Cardiac muscle cell (in vitro differentiated cells and primary cell): ENCODE measurements at regions not wholly inside any gene's neighbourhood (a gene's known extent, or its start where the extent isn't known, plus 50 kb on each side); places are given as distances from the start of the nearest gene placed in this dataset.

Source experiments
- DNase-seq, 2 donors: peaks; one replicate each; pipeline versions ENCODE4 v3.0.0 to v3.0.0-alpha.2; 2010 to 2017; ENCODE audit warnings: low read depth in 1 of 2, low spot score in 1 of 2
- H3K27ac ChIP-seq: fragments of 200-600 bp; sonication (generic); 2 replicates; pipeline ENCODE4 v1.5.1; 2016
- H3K27me3 ChIP-seq: fragments of 200-600 bp; sonication (generic); 2 replicates; pipeline ENCODE4 v1.6.0; 2016; ENCODE audit warnings: control low read depth
- H3K36me3 ChIP-seq: fragments of 200-600 bp; sonication (generic); 2 replicates; pipeline ENCODE4 v1.5.1; 2016; ENCODE audit warnings: control low read depth
- H3K4me1 ChIP-seq: fragments of 200-600 bp; sonication (generic); 2 replicates; pipeline ENCODE4 v1.8.1; 2017; ENCODE audit warnings: low read depth, mild to moderate bottlenecking, mixed run types
- H3K4me3 ChIP-seq: fragments of 200-600 bp; sonication (generic); 2 replicates; pipeline ENCODE4 v1.5.1; 2016; ENCODE audit warnings: mild to moderate bottlenecking
- H3K9me3 ChIP-seq: fragments of 200-600 bp; sonication (generic); 2 replicates; pipeline ENCODE4 v1.5.1; 2017; ENCODE audit warnings: low read depth, mild to moderate bottlenecking, control low read depth
- TF ChIP-seq, protein P1 (sequence below): IDR thresholded peaks from 2 replicates; pipeline ENCODE4 v1.5.1; 2012; ENCODE audit warnings: low read depth, mild to moderate bottlenecking, low read length

DNA sequence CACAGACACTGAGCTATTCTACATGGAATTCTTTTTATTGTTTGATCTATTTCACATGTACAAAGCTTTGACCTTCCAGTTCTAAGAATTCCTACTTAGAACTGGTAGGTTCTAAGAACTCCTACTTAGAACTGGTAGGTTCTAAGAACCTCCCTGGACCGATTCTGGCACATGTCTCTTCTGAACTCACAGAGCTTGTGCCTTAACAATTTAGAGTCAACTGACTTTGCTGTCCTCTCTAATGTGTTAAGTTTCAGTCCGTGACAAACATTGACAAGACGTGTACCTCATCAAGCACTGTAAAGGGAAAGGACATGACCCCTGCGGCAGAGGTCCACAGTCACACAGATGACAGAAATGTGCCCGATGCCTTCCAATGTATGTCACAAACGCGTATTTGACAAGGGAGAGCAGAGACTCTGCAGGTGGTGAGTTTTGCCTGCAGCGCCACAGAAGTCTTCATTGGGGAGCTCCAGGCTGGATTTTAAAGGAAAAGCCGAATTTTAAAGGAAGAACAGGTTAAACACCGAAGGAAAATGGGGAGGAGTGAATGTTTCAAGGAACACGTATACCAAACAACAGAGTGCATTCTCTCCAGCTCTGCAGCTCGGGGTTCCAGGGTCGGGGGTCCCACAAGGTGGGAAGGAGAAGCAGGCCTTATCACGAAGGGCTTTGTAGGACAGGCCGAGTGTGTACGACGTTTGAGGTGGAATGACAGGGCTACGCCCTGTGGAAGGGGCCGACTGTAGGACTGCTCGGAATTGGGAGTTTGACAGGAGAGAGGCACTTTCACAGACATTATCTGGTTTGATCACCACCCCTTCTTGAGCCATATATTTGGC lies 161.1 kb upstream of the KLF14 start:
- Histone ChIP-seq H3K27ac (no peak overlapping the region), H3K27me3 (no peaks in the 10 kb centered on the region), H3K9me3 (no peaks in the 10 kb centered on the region), H3K36me3 (no peaks in the 10 kb centered on the region), H3K4me3 (no peak overlapping the region), H3K4me1 (no peaks in the 10 kb centered on the region)
- DNase-seq: no peak
- TF ChIP-seq, protein P1, sequence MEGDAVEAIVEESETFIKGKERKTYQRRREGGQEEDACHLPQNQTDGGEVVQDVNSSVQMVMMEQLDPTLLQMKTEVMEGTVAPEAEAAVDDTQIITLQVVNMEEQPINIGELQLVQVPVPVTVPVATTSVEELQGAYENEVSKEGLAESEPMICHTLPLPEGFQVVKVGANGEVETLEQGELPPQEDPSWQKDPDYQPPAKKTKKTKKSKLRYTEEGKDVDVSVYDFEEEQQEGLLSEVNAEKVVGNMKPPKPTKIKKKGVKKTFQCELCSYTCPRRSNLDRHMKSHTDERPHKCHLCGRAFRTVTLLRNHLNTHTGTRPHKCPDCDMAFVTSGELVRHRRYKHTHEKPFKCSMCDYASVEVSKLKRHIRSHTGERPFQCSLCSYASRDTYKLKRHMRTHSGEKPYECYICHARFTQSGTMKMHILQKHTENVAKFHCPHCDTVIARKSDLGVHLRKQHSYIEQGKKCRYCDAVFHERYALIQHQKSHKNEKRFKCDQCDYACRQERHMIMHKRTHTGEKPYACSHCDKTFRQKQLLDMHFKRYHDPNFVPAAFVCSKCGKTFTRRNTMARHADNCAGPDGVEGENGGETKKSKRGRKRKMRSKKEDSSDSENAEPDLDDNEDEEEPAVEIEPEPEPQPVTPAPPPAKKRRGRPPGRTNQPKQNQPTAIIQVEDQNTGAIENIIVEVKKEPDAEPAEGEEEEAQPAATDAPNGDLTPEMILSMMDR: no peak

DNA sequence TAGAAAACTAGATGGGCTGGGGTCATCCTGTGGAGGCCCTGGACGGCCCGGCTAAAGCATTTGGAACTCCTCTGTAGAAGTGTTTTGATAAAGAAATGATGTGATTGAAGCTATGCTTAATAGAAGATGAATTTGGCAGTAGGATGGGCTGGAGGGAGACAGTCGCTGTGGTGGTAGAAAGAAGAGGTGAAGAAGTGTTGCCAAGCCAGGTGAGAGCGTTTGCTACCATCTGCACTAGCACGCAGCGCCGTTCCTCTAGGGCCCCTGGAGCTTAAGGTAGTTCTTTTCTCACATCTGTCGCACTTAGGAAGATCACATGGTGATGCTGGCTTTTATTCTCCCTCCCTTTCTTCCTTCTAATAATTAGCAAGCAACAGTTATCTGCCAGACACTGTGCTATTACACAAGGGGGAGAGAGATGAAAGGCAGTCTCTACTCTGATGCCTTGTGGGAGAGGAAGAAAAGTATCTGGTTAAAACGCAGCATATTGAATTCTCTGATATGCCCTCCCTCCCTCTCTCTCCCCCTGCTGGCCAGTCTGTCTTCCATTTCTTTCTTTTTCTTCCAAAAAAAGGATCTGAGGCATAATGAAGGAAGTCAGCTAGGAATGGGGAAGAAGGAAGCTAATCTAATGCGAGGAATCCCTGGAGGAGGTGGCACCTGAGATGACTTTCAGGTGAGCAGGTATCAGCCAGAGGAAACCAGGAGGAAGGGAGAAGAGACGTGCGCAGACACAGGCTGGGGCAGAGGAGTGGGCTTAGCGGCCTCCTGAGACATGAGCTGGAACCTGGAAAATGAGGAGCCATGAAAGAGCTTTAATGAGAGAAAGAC lies 162.3 kb upstream of the KLF14 start:
- no peaks in the 10 kb centered on the region for H3K36me3 ChIP-seq
- no peaks in the 10 kb centered on the region for H3K9me3 ChIP-seq
- no peak overlapping the region for H3K27ac ChIP-seq
- H3K27me3 ChIP-seq: no peaks in the 10 kb centered on the region
- TF ChIP-seq, protein P1: peak; percentile 52
- H3K4me3 ChIP-seq: no peak overlapping the region
- DNase-seq: peak in 1 of 2 donors; percentile 61
- H3K4me1 ChIP-seq: no peaks in the 10 kb centered on the region

DNA sequence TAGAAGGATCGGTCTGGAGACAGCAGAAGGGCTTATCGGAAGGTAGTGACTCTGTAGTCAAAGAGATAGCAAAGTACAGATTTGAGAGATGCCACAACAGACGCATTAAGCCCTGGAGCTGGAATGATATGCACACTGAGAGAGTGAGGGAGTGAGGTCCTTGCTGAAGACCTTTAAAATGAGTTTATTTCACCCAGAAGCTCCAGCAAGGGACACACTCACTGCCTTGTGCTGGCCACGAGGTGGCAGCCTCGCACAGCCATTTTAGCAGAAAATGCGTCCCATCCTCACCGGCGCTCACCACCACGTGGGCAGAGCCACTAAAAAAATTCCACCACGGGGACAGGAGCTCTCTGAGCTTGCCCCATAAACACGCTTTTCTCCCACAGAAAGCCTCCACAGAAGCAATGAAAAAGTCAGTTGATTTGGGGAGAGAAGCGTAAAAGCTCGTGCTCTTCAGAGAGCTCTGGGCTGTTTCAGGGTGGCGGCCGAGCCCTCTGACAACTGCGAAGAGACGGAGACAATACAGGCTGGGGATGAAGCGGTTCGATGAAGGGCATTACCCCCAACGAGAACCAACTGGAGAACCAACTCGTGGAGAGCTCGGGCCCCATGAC lies 163.0 kb upstream of the KLF14 start:
- Histone ChIP-seq H3K9me3 (no peaks in the 10 kb centered on the region), H3K27ac (no peak overlapping the region), H3K4me1 (no peaks in the 10 kb centered on the region), H3K27me3 (no peaks in the 10 kb centered on the region), H3K4me3 (no peak overlapping the region), H3K36me3 (no peaks in the 10 kb centered on the region)
- DNase-seq: peak; percentile 69 to 89
- TF ChIP-seq, protein P1: peak; percentile 81

DNA sequence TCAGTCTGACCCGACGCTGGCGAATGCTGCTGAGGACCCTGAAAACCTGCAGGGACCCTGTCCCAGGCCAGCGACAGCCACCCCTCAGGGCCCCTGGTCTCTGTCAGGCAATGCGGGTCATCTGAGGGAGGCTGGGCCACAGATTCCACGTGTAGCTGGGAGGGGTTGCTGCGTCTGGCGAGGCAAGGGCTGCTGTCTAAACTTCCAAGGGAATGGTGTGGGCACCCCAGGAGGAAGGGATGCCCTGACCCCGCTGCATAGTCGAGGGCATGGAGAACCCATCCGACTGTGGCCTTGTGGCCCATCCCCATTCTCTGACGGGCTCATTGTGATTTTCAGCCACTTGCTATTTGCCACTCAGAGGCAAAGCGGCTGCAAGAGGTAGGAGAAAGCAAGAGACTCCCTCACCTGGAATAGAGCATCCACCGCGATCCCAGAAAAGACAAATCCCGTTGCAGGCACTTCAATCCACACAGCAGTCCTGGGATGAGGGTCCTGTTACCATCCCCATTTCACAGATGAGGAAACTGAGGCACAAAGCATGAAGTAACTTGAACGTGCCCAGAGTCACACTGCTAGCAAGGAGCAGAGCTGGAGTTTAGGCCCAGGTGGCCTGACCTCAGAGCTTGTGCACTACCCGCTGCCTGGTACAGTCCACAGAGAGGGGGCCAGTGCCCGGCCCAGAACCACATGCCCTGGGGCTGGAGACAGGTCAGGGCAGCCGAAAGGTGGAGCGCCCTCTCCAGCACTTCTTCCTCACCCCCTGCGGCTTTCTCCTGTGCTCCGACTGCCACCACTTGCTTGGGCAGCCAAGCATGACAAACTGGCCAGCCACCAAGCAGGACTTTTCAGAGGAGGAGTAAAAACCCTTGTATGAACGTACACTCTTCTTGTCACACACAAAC lies 163.8 kb upstream of the KLF14 start:
- H3K27me3 ChIP-seq: no peaks in the 10 kb centered on the region
- no peak overlapping the region for H3K27ac ChIP-seq
- no peak overlapping the region for H3K4me3 ChIP-seq
- H3K9me3 ChIP-seq: no peaks in the 10 kb centered on the region
- no peak for DNase-seq
- TF ChIP-seq, protein P1: no peak
- H3K36me3 ChIP-seq: no peaks in the 10 kb centered on the region
- no peaks in the 10 kb centered on the region for H3K4me1 ChIP-seq
